H9 (cell line): ENCODE measurements at regions not wholly inside any gene's neighbourhood (a gene's known extent, or its start where the extent isn't known, plus 50 kb on each side); places are given as distances from the start of the nearest gene placed in this dataset.

Source experiments
- DNase-seq: peaks from one replicate; pipeline ENCODE4 v3.0.0-alpha.2; 2017
- H2AFZ ChIP-seq: one replicate; pipeline ENCODE4 v1.6.1; 2013; ENCODE audit warnings: mild to moderate bottlenecking, low read length, control low read depth, moderate library complexity
- H2AK5ac ChIP-seq: 2 replicates; pipeline ENCODE4 v1.6.1; 2013; ENCODE audit warnings: low read length, control low read depth, mixed read lengths; ENCODE audit not compliant: insufficient read length
- H2BK120ac ChIP-seq: one replicate; pipeline ENCODE4 v1.6.1; 2013; ENCODE audit warnings: low read depth, mild to moderate bottlenecking, low read length, control low read depth, inconsistent platforms; ENCODE audit not compliant: poor library complexity, severe bottlenecking
- H2BK12ac ChIP-seq: 2 replicates; pipeline ENCODE4 v1.6.1; 2013; ENCODE audit warnings: low read length, control low read depth, mixed read lengths, low read depth; ENCODE audit not compliant: insufficient read length
- H2BK15ac ChIP-seq: 2 replicates; pipeline ENCODE4 v1.6.1; 2013; ENCODE audit warnings: low read depth, low read length, control low read depth
- H2BK20ac ChIP-seq: one replicate; pipeline ENCODE4 v1.6.1; 2013; ENCODE audit warnings: low read depth, mild to moderate bottlenecking, low read length, control low read depth, inconsistent platforms; ENCODE audit not compliant: poor library complexity, severe bottlenecking
- H2BK5ac ChIP-seq: 2 replicates; pipeline ENCODE4 v1.6.1; 2013; ENCODE audit warnings: low read length, control low read depth, mixed read lengths; ENCODE audit not compliant: insufficient read length
- H3K14ac ChIP-seq: 2 replicates; pipeline ENCODE4 v1.6.1; 2013; ENCODE audit warnings: low read length, control low read depth; ENCODE audit not compliant: insufficient read depth
- H3K18ac ChIP-seq: 2 replicates; pipeline ENCODE4 v1.6.1; 2013; ENCODE audit warnings: low read depth, mild to moderate bottlenecking, mixed read lengths, low read length, control low read depth; ENCODE audit not compliant: insufficient read length
- H3K23ac ChIP-seq: 2 replicates; pipeline ENCODE4 v1.6.1; 2013; ENCODE audit warnings: low read length, control low read depth, mixed read lengths, low read depth; ENCODE audit not compliant: insufficient read length
- H3K23me2 ChIP-seq: 2 replicates; pipeline ENCODE4 v1.6.1; 2013; ENCODE audit warnings: low read depth, mild to moderate bottlenecking, mixed read lengths, low read length, control low read depth; ENCODE audit not compliant: insufficient read length, poor library complexity, severe bottlenecking
- H3K27ac ChIP-seq: 2 replicates; pipeline ENCODE4 v1.5.1; 2013; ENCODE audit warnings: low read length, control low read depth, mixed read lengths, low read depth; ENCODE audit not compliant: insufficient read length
- H3K27me3 ChIP-seq: 2 replicates; pipeline ENCODE4 v1.6.1; 2013; ENCODE audit warnings: low read length, control low read depth, inconsistent platforms; ENCODE audit not compliant: insufficient read depth
- H3K4ac ChIP-seq: 2 replicates; pipeline ENCODE4 v1.6.1; 2013; ENCODE audit warnings: low read depth, mild to moderate bottlenecking, control low read depth, inconsistent platforms, low read length, moderate library complexity
- H3K4me1 ChIP-seq: 2 replicates; pipeline ENCODE4 v1.6.1; 2013; ENCODE audit warnings: low read length, control low read depth, inconsistent platforms; ENCODE audit not compliant: insufficient read depth
- H3K4me2 ChIP-seq: 2 replicates; pipeline ENCODE4 v1.6.1; 2013; ENCODE audit warnings: low read length, control low read depth, mixed read lengths; ENCODE audit not compliant: insufficient read length, insufficient read depth
- H3K56ac ChIP-seq: 2 replicates; pipeline ENCODE4 v1.6.1; 2013; ENCODE audit warnings: low read depth, mild to moderate bottlenecking, mixed read lengths, low read length, control low read depth; ENCODE audit not compliant: insufficient read length
- H3K79me1 ChIP-seq: 2 replicates; pipeline ENCODE4 v1.6.1; 2013; ENCODE audit warnings: low read depth, mild to moderate bottlenecking, moderate library complexity, low read length, control low read depth, inconsistent platforms; ENCODE audit not compliant: insufficient read depth, poor library complexity, severe bottlenecking
- H3K79me2 ChIP-seq: 2 replicates; pipeline ENCODE4 v1.6.1; 2013; ENCODE audit warnings: low read length, control low read depth, inconsistent platforms; ENCODE audit not compliant: insufficient read depth
- H3K9ac ChIP-seq: 2 replicates; pipeline ENCODE4 v1.6.1; 2013; ENCODE audit warnings: low read length, control low read depth, mixed read lengths; ENCODE audit not compliant: insufficient read length; ENCODE audit errors: extremely low read depth
- H3K9me3 ChIP-seq: one replicate; pipeline ENCODE4 v1.6.1; 2013; ENCODE audit warnings: low read depth, low read length, inconsistent platforms; ENCODE audit not compliant: control insufficient read depth
- H3T11ph ChIP-seq: one replicate; pipeline ENCODE4 v1.6.1; 2013; ENCODE audit warnings: mild to moderate bottlenecking, low read length, control low read depth, inconsistent platforms
- H4K20me1 ChIP-seq: one replicate; pipeline ENCODE4 v1.6.1; 2013; ENCODE audit not compliant: control insufficient read depth, insufficient read length, insufficient read depth
- H4K5ac ChIP-seq: 2 replicates; pipeline ENCODE4 v1.6.1; 2013; ENCODE audit warnings: low read depth, mild to moderate bottlenecking, mixed read lengths, low read length, control low read depth; ENCODE audit not compliant: insufficient read length
- H4K8ac ChIP-seq: replicated peaks from 2 replicates; pipeline ENCODE4 v1.6.1; 2013; ENCODE audit warnings: low read length, control low read depth, mixed read lengths, low read depth; ENCODE audit not compliant: insufficient read length
- H4K91ac ChIP-seq: 2 replicates; pipeline ENCODE4 v1.6.1; 2013; ENCODE audit warnings: low read depth, mild to moderate bottlenecking, moderate library complexity, mixed read lengths, low read length, control low read depth; ENCODE audit not compliant: insufficient read length
- H3K27ac Mint-ChIP-seq, 3 experiments: 2 replicates in 2 of 3; 3 replicates in 1 of 3; pipeline ENCODE4 v1.8.0; 2020 to 2021; ENCODE audit warnings: mixed read lengths in 3 of 3, mild to moderate bottlenecking in 1 of 3, moderate library complexity in 1 of 3
- H3K27me3 Mint-ChIP-seq: 2 replicates; pipeline ENCODE4 v1.8.0; 2021; ENCODE audit warnings: low read depth, mild to moderate bottlenecking, moderate library complexity, mixed read lengths
- H3K36me3 Mint-ChIP-seq, 3 experiments: 2 replicates in 2 of 3; 3 replicates in 1 of 3; pipeline ENCODE4 v1.8.0; 2020 to 2021; ENCODE audit warnings: low read depth in 3 of 3, mixed read lengths in 3 of 3; ENCODE audit not compliant: insufficient read depth in 1 of 3
- H3K4me1 Mint-ChIP-seq, 2 experiments: 2 replicates each; pipeline ENCODE4 v1.8.0; 2020; ENCODE audit warnings: mixed read lengths in 2 of 2
- H3K4me3 Mint-ChIP-seq, 2 experiments: 2 replicates in 1 of 2; 3 replicates in 1 of 2; pipeline ENCODE4 v1.8.0; 2020 to 2021; ENCODE audit warnings: mild to moderate bottlenecking in 2 of 2, mixed read lengths in 2 of 2, moderate library complexity in 1 of 2
- H3K9me3 Mint-ChIP-seq, 2 experiments: 2 replicates in 1 of 2; 3 replicates in 1 of 2; pipeline ENCODE4 v1.8.0; 2020; ENCODE audit warnings: mild to moderate bottlenecking in 2 of 2, mixed read lengths in 2 of 2, moderate library complexity in 1 of 2
- WGBS: extraction: QIAGEN DNeasy Blood & Tissue Kit; methylation state at CpG from one replicate; pipeline ENCODE4 v1.1.7; 2013; ENCODE audit warnings: missing lambda C conversion rate, low lambda C conversion rate, mixed read lengths; ENCODE audit not compliant: insufficient read length; ENCODE audit errors: extremely low coverage; 5-methylcytosine and 5-hydroxymethylcytosine counted together
- TF ChIP-seq, protein P1 (sequence below): fragments of 200-600 bp; sonication (generic); conservative IDR thresholded peaks from 3 replicates; pipeline ENCODE4 v1.8.0; 2021; ENCODE audit warnings: antibody characterized with exemption, mild to moderate bottlenecking

DNA sequence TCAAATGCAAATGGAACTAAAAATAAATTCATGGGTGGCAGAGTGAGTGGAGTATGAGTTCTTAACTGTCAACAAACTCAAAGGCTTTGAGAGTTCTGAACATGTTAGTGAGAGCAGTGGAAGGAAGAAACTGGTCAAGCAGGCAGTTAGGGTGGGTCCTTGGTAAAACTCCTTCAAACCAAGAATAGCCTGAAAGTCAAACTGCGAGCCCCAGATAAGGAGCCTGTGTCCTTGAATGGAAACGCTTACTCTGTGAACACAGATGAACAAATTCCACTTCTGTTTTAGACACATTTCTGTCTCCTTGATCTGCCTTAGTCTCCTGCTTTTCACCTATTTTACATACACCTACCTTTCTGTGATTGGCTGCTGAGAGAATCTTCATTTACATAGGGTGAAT is 129.4 kb upstream of the PCDH18 start:
- H2BK20ac ChIP-seq: no peak overlapping the region
- no peak overlapping the region for H3K9ac ChIP-seq
- H3K56ac ChIP-seq: no peak overlapping the region
- no CpG with 5 or more reads among the region's 2 CpGs for WGBS
- H3K14ac ChIP-seq: no peak overlapping the region
- H3K79me1 ChIP-seq: no peaks in the 10 kb centered on the region
- no peak for DNase-seq
- H4K8ac ChIP-seq: no peak overlapping the region
- no peak overlapping the region for H2BK5ac ChIP-seq
- H3K27me3 ChIP-seq: no peaks in the 10 kb centered on the region
- no peak overlapping the region for H2AK5ac ChIP-seq
- no peaks in the 10 kb centered on the region for H3K23me2 ChIP-seq
- no peak overlapping the region for H3K4ac ChIP-seq
- Mint-ChIP-seq H3K4me1 (peaks cover 13 to 22% of the 10 kb centered on the region in 2 experiments), H3K4me3 (no peak overlapping the region), H3K9me3 (peaks cover 3 to 11% of the 10 kb centered on the region in 2 experiments; a peak in 4 of 5 replicates), H3K27ac (no peak overlapping the region; a peak in 2 of 7 replicates), H3K36me3 (peaks cover 6 to 16% (median 13%) of the 10 kb centered on the region in 3 experiments; a peak in 6 of 7 replicates), H3K27me3 (no peaks in the 10 kb centered on the region)
- H4K5ac ChIP-seq: no peak overlapping the region
- TF ChIP-seq, protein P1, sequence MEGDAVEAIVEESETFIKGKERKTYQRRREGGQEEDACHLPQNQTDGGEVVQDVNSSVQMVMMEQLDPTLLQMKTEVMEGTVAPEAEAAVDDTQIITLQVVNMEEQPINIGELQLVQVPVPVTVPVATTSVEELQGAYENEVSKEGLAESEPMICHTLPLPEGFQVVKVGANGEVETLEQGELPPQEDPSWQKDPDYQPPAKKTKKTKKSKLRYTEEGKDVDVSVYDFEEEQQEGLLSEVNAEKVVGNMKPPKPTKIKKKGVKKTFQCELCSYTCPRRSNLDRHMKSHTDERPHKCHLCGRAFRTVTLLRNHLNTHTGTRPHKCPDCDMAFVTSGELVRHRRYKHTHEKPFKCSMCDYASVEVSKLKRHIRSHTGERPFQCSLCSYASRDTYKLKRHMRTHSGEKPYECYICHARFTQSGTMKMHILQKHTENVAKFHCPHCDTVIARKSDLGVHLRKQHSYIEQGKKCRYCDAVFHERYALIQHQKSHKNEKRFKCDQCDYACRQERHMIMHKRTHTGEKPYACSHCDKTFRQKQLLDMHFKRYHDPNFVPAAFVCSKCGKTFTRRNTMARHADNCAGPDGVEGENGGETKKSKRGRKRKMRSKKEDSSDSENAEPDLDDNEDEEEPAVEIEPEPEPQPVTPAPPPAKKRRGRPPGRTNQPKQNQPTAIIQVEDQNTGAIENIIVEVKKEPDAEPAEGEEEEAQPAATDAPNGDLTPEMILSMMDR: no peak
- H2BK12ac ChIP-seq: no peak overlapping the region
- H2BK120ac ChIP-seq: no peak overlapping the region
- no peak overlapping the region for H3K23ac ChIP-seq
- H2BK15ac ChIP-seq: no peak overlapping the region
- H3K18ac ChIP-seq: no peak overlapping the region
- H4K20me1 ChIP-seq: no peaks in the 10 kb centered on the region
- no peak overlapping the region for H4K91ac ChIP-seq
- no peak overlapping the region for H3K27ac ChIP-seq
- H3T11ph ChIP-seq: no peak overlapping the region
- no peak overlapping the region for H3K4me2 ChIP-seq
- peaks cover 4% of the 10 kb centered on the region; the same call in 1 of the 2 replicates for H3K4me1 ChIP-seq
- peaks cover 9% of the 10 kb centered on the region for H3K9me3 ChIP-seq
- H2AFZ ChIP-seq: no peak overlapping the region
- no peaks in the 10 kb centered on the region for H3K79me2 ChIP-seq
